AML-193 (cell line): ENCODE measurements at regions not wholly inside any gene's neighbourhood (a gene's known extent, or its start where the extent isn't known, plus 50 kb on each side); places are given as distances from the start of the nearest gene placed in this dataset.
"Not testable (repeated sequence)": the region's sequence is repeated elsewhere in the genome, so short reads cannot be mapped to it uniquely, and the experiment has no call there.

ENCODE experiments used
- DNase-seq, 2 experiments: peaks; one replicate each; lab custom pipeline; 2025; lab: John Stamatoyannopoulos, UW

GRCh38 chr1:199791495-199791894, 236.0 kb upstream of the NR5A2 start:
- no peak for DNase-seq

- no peak for DNase-seq
Measured at GRCh38 chr1:199792874-199793273, 234.6 kb upstream of the NR5A2 start.

GRCh38 chr1:199794105-199794863, 233.2 kb upstream of the NR5A2 start:
- peak in 1 of 2 experiments; percentile 11 for DNase-seq

- DNase-seq: no peak
Measured at GRCh38 chr1:199799116-199799515, 228.4 kb upstream of the NR5A2 start.

GRCh38 chr1:199804526-199804925, 223.0 kb upstream of the NR5A2 start:
- no peak for DNase-seq

- no peak for DNase-seq
Measured at GRCh38 chr1:199808110-199808870, 219.2 kb upstream of the NR5A2 start.

GRCh38 chr1:199809311-199809710, 218.2 kb upstream of the NR5A2 start:
- DNase-seq: no peak

GRCh38 chr1:199811163-199811562, 216.3 kb upstream of the NR5A2 start:
- no peak for DNase-seq

- no peak for DNase-seq
Measured at GRCh38 chr1:199813198-199813597, 214.3 kb upstream of the NR5A2 start.

- no peak for DNase-seq
Measured at GRCh38 chr1:199815947-199816346, 211.6 kb upstream of the NR5A2 start.

- DNase-seq: no peak
Measured at GRCh38 chr1:199817266-199817665, 210.2 kb upstream of the NR5A2 start.

GRCh38 chr1:199821029-199821779, 206.3 kb upstream of the NR5A2 start:
- no peak for DNase-seq

GRCh38 chr1:199832451-199832850, 195.1 kb upstream of the NR5A2 start:
- no peak for DNase-seq

- no peak for DNase-seq
Measured at GRCh38 chr1:199834711-199835110, 192.8 kb upstream of the NR5A2 start.

- no peak for DNase-seq
Measured at GRCh38 chr1:199836430-199836829, 191.1 kb upstream of the NR5A2 start.

GRCh38 chr1:199837321-199837720, 190.2 kb upstream of the NR5A2 start:
- no peak for DNase-seq

GRCh38 chr1:199839608-199840007, 187.9 kb upstream of the NR5A2 start:
- DNase-seq: not testable (repeated sequence)

- not testable (repeated sequence) for DNase-seq
Measured at GRCh38 chr1:199843096-199843495, 184.4 kb upstream of the NR5A2 start.

GRCh38 chr1:199843861-199844260, 183.6 kb upstream of the NR5A2 start:
- DNase-seq: no peak

- no peak for DNase-seq
Measured at GRCh38 chr1:199847021-199847420, 180.5 kb upstream of the NR5A2 start.

- no peak for DNase-seq
Measured at GRCh38 chr1:199851439-199852140, 175.9 kb upstream of the NR5A2 start.
